Astrocyte of the cerebellum (primary cell): ENCODE measurements at regions not wholly inside any gene's neighbourhood (a gene's known extent, or its start where the extent isn't known, plus 50 kb on each side); places are given as distances from the start of the nearest gene placed in this dataset.

Experiments used
- DNase-seq: peaks from one replicate; pipeline ENCODE4 v3.0.0-alpha.2; 2011; ENCODE audit warnings: low read depth
- H3K4me3 ChIP-seq: 2 replicates; pipeline ENCODE4 v1.5.1; 2011; ENCODE audit warnings: mild to moderate bottlenecking, low read depth, low read length, moderate library complexity
- in situ Hi-C: cut with HindIII; loops from 2 replicates; pipeline ENCODE4 v1.10.0; 2017; ENCODE audit warnings: low sequenced_read_pairs
- TF ChIP-seq, protein P1 (sequence below): IDR thresholded peaks from 2 replicates; pipeline ENCODE4 v1.5.1; 2012; ENCODE audit warnings: low read length, low read depth, moderate library complexity, mild to moderate bottlenecking; ENCODE audit errors: missing control alignments

DNA sequence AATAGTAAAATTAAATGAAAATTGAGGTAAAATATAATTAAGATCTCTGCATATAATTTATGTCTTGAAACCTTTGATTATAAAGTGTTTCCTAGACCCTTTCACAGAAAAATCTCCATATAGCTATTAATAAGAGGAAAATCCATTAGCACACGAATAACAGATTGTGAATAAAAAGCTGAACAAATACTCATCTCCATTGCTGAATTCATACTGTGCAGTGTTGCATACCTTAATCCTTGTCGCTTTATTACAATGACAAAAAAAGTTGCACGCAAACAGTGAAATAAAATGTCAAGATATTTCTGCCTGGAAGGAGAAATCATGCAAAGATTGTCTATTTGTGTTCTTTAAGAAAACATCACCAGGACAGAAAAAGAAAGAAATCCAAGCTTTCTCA, 499.1 kb upstream of the TMPRSS15 start:
- TF ChIP-seq, protein P1, sequence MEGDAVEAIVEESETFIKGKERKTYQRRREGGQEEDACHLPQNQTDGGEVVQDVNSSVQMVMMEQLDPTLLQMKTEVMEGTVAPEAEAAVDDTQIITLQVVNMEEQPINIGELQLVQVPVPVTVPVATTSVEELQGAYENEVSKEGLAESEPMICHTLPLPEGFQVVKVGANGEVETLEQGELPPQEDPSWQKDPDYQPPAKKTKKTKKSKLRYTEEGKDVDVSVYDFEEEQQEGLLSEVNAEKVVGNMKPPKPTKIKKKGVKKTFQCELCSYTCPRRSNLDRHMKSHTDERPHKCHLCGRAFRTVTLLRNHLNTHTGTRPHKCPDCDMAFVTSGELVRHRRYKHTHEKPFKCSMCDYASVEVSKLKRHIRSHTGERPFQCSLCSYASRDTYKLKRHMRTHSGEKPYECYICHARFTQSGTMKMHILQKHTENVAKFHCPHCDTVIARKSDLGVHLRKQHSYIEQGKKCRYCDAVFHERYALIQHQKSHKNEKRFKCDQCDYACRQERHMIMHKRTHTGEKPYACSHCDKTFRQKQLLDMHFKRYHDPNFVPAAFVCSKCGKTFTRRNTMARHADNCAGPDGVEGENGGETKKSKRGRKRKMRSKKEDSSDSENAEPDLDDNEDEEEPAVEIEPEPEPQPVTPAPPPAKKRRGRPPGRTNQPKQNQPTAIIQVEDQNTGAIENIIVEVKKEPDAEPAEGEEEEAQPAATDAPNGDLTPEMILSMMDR = no peak
- H3K4me3 ChIP-seq = no peak overlapping the region
- in situ Hi-C loops = no loop called here
- DNase-seq = no peak

DNA sequence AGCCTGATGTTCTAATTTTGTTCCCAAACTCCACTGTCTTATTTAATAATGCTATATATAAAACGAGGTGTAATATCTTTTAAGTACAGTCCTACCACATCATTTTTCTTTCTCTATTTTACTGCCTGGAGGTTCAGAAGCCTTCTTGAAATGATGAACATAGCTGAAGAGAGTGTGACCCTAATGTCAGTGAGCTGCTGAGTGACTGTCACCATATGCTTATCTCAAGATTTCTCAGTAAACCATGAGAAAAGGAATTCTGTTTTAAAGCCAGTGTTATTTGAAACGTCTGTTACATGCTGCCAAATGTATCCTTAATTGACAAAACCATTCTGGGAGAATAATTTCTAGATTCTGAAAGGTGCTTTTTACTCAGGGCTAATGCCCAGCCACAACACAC, 503.5 kb upstream of the TMPRSS15 start:
- no peak overlapping the region for H3K4me3 ChIP-seq
- no peak for DNase-seq
- TF ChIP-seq, protein P1 = no peak
- in situ Hi-C loops = no loop called here

DNA sequence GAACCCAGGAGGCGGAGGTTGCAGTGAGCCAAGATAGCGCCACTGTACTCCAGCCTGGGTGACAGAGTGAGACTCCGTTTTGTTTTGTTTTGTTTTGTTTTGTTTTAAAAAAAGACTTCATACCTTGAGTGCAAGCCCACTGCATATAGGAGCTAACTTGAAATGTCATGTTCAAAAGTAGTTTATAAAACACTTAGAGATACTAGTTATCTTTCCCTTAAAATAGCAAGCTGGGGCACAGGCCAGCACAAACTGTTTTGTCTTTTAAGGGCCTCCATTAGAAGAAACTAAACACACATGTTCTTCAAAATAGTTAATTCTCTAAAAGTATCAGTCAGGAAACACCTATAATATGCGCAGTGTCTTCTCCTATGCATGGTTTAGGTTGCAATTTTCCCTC, 505.1 kb upstream of the TMPRSS15 start:
- H3K4me3 ChIP-seq = no peak overlapping the region
- TF ChIP-seq, protein P1 = no peak
- in situ Hi-C loops = no loop called here
- DNase-seq = no peak

DNA sequence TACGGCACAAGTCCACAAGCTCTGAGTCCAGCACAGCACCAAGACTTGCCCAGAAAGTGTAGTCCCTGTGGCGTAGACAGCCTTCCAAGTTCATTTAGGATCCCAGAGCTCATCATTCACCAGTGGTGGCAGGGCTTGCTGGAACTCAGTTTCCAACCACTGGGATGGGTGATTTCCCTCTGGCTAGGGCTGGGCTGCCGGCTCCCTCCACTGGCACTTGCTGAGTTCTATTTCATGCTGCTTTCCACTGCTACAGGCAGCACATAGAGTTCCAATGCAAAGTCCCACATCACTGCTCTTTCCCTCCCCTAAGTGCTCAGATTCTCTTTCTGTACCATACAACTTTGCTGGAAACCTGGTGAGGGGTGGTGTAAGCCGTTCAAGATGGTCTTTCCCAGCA, 510.3 kb upstream of the TMPRSS15 start:
- TF ChIP-seq, protein P1 = no peak
- in situ Hi-C loops = no loop called here
- no peak for DNase-seq
- H3K4me3 ChIP-seq = no peak overlapping the region

DNA sequence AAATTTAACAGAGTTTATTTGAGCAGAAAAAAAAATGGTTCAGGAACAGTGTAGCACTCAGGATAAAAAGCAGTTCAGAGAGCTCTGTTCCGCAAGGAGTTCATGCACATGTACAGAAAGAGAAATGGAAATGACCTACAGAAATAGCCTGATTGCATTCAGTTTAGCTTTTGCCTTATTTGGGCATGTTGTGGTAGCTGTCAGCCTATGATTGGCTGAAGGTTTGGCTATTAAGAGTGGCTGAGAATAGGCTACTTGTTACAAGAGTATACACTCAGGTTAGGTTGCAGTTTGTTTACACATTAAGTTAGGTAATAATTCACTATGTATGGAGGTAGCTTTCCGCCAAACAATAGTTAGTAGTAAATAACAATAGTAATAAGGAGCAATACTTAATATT, 511.0 kb upstream of the TMPRSS15 start:
- DNase-seq = no peak
- no peak overlapping the region for H3K4me3 ChIP-seq
- in situ Hi-C loops = no loop called here
- TF ChIP-seq, protein P1 = no peak

DNA sequence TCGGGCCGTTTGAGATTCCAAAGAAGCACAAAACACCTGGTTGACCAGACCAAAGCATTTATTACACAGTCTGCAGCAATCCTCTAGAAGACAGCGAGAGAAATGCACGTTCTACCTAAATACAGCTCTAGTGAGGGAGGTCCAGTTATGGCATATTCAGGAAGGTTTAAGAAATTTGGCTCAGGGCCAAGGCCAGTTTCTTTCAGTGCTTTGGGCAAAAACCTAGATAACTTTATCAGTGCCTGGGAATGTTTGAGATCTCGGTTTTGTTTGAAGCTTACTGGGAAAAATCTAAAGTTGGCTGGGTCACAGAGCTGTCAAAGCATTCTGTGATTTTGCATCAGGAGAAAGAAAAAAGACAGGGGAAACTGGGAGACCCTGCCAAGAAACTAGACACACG, 514.0 kb upstream of the TMPRSS15 start:
- in situ Hi-C loops = no loop called here
- DNase-seq = no peak
- TF ChIP-seq, protein P1 = no peak
- H3K4me3 ChIP-seq = no peak overlapping the region

- TF ChIP-seq, protein P1 = no peak
- in situ Hi-C loops = loop anchor here (5.0 kb wide), 1 partner anchor 36 kb away; no protein-coding TSS in a partner anchor
Measured at GRCh38 chr21:18931237-18931636, 527.7 kb upstream of the TMPRSS15 start.

More at GRCh38 chr21:18931237-18931636, 527.7 kb upstream of the TMPRSS15 start:
- no peak for DNase-seq
- no peak overlapping the region for H3K4me3 ChIP-seq
